GM12878 (cell line): ENCODE measurements at regions not wholly inside any gene's neighbourhood (a gene's known extent, or its start where the extent isn't known, plus 50 kb on each side); places are given as distances from the start of the nearest gene placed in this dataset.

Experiments
- JUNB ChIP-seq: IDR thresholded peaks from 2 replicates; pipeline ENCODE4 v1.6.1; 2016; ENCODE audit warnings: antibody characterized with exemption, mild to moderate bottlenecking
- NRF1 ChIP-seq: conservative IDR thresholded peaks from 2 replicates; pipeline ENCODE4 v1.6.1; 2011; ENCODE audit warnings: mild to moderate bottlenecking, low read depth, low read length, improper control_type of control experiment
- POLR2A ChIP-seq: IDR thresholded peaks from 2 replicates; pipeline ENCODE4 v1.6.1; 2011; ENCODE audit warnings: low read depth, mild to moderate bottlenecking, low read length
- SREBF1 ChIP-seq: IDR thresholded peaks from 2 replicates; pipeline ENCODE4 v1.6.1; 2012; ENCODE audit warnings: mild to moderate bottlenecking, low read length
- ZBED1 ChIP-seq: IDR thresholded peaks from 2 replicates; pipeline ENCODE4 v1.6.1; 2016; ENCODE audit warnings: borderline replicate concordance

GRCh38 chr15:20346082-20346805 lies 195.4 kb downstream of the GOLGA6L6 start:
- TF ChIP-seq JUNB: no peak
- no peak for TF ChIP-seq ZBED1
- TF ChIP-seq SREBF1: no peak
- no peak for TF ChIP-seq POLR2A
- no peak for TF ChIP-seq NRF1
